Gastrocnemius medialis (tissue), 4 donors: ENCODE measurements at regions not wholly inside any gene's neighbourhood (a gene's known extent, or its start where the extent isn't known, plus 50 kb on each side); places are given as distances from the start of the nearest gene placed in this dataset.

Source experiments
- ATAC-seq, 2 donors: fragments of 150-250 bp; one replicate each; pipeline ENCODE4 v1.9.1; 2016
- DNase-seq, 2 donors: peaks; one replicate each; pipeline ENCODE4 v3.0.0-alpha.2; 2019
- H3K27ac ChIP-seq, 4 donors: fragments of 200-600 bp; sonication (generic); 1 replicate in 1 of 4; 2 replicates in 3 of 4; pipeline ENCODE4 v1.5.1; 2016 to 2018; ENCODE audit warnings: mild to moderate bottlenecking in 2 of 4, moderate library complexity in 1 of 4
- H3K27me3 ChIP-seq, 3 donors: fragments of 200-600 bp; sonication (generic) in 2 of 3; 1 replicate in 1 of 3; 2 replicates in 2 of 3; pipeline versions ENCODE4 v1.5.1 to v1.6.0; 2016 to 2019; ENCODE audit warnings: mild to moderate bottlenecking in 1 of 3, moderate library complexity in 1 of 3
- H3K36me3 ChIP-seq, 2 donors: fragments of 200-600 bp; sonication (generic) in 1 of 2; one replicate each; pipeline ENCODE4 v1.5.1; 2017 to 2018
- H3K4me1 ChIP-seq, 2 donors: fragments of 200-600 bp; sonication (generic) in 1 of 2; one replicate each; pipeline ENCODE4 v1.5.1; 2016 to 2017; ENCODE audit warnings: mild to moderate bottlenecking in 2 of 2
- H3K4me3 ChIP-seq, 4 donors: fragments of 200-600 bp; sonication (generic) in 3 of 4; 1 replicate in 1 of 4; 2 replicates in 3 of 4; pipeline ENCODE4 v1.5.1; 2016 to 2019; ENCODE audit warnings: mild to moderate bottlenecking in 2 of 4
- H3K9me3 ChIP-seq, 3 donors: fragments of 200-600 bp; sonication (generic) in 2 of 3; 1 replicate in 1 of 3; 2 replicates in 2 of 3; pipeline ENCODE4 v1.5.1; 2016 to 2019
- POLR2A ChIP-seq, 2 donors: fragments of 450-650 bp; IDR thresholded peaks; one replicate each; pipeline ENCODE4 v1.6.1; 2017; ENCODE audit warnings: antibody characterized with exemption in 2 of 2, mild to moderate bottlenecking in 2 of 2, moderate library complexity in 2 of 2
- in situ Hi-C, 4 donors: fragments of 200-750 bp; cut with MboI; loops; one replicate each; pipeline versions ENCODE4 v1.15.0 to v1.8.0; 2017; ENCODE audit warnings: low sequenced_read_pairs in 4 of 4
- intact Hi-C: fragments of 100-400 bp; cut with DNase I; formaldehyde crosslinking; loops from one replicate; pipeline ENCODE4 v1.15.1; 2023; ENCODE audit warnings: low total_unique reads
- TF ChIP-seq, protein P1 (sequence below), 5 experiments: fragments of 450-650 bp in 3 of 5; fragments of 200-600 bp in 2 of 5; sonication (generic) in 2 of 5; IDR thresholded peaks in 4 of 5; conservative IDR thresholded peaks in 1 of 5; 1 replicate in 4 of 5; 2 replicates in 1 of 5; pipeline ENCODE4 v1.5.1; 2016 to 2019; ENCODE audit warnings: antibody characterized with exemption in 5 of 5, mild to moderate bottlenecking in 3 of 5, moderate library complexity in 3 of 5

GRCh38 chr1:18580691-18581419 is 49.8 kb upstream of the PAX7 start:
- Histone ChIP-seq H3K27me3 (peaks cover 4 to 18% (median 9%) of the 10 kb centered on the region in 3 donors), H3K36me3 (no peaks in the 10 kb centered on the region), H3K4me3 (no peak overlapping the region), H3K4me1 (no peaks in the 10 kb centered on the region), H3K27ac (no peak overlapping the region), H3K9me3 (no peaks in the 10 kb centered on the region)
- intact Hi-C loops (no loop called here), in situ Hi-C loops (loop anchor here in 2 of 4 donors (25.0 kb wide), 1 partner anchor 231 kb away; no protein-coding TSS in a partner anchor)
- DNase-seq (no peak), ATAC-seq (no peak)
- no peak for TF ChIP-seq POLR2A (IDR thresholded peaks at IDR 0.05)
- TF ChIP-seq, protein P1, sequence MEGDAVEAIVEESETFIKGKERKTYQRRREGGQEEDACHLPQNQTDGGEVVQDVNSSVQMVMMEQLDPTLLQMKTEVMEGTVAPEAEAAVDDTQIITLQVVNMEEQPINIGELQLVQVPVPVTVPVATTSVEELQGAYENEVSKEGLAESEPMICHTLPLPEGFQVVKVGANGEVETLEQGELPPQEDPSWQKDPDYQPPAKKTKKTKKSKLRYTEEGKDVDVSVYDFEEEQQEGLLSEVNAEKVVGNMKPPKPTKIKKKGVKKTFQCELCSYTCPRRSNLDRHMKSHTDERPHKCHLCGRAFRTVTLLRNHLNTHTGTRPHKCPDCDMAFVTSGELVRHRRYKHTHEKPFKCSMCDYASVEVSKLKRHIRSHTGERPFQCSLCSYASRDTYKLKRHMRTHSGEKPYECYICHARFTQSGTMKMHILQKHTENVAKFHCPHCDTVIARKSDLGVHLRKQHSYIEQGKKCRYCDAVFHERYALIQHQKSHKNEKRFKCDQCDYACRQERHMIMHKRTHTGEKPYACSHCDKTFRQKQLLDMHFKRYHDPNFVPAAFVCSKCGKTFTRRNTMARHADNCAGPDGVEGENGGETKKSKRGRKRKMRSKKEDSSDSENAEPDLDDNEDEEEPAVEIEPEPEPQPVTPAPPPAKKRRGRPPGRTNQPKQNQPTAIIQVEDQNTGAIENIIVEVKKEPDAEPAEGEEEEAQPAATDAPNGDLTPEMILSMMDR (IDR thresholded peaks at IDR 0.05 in 4 of 5, conservative IDR thresholded peaks at IDR 0.05 in 1 of 5) = no peak
